GM12878 (cell line): ENCODE measurements at regions not wholly inside any gene's neighbourhood (a gene's known extent, or its start where the extent isn't known, plus 50 kb on each side); places are given as distances from the start of the nearest gene placed in this dataset.

Experiments
- ATAC-seq: fragments of 200-7000 bp; cut with Tn5 transposase; 3 replicates; pipeline ENCODE4 v1.9.1; 2020; ENCODE audit warnings: mild to moderate bottlenecking, moderate library complexity
- BruUV-seq: library from RNA; stranded (reverse); fragments of 400-500 nt; replicated peaks from 2 replicates; lab custom pipeline; 2021; lab: Mats Ljungman, UMichigan
- CTCF ChIA-PET: fragments of 300-600 bp; sonication (Branson Sonifier 250); formaldehyde crosslinking; extraction: SDS; loops from one replicate; lab custom pipeline; 2021; ENCODE audit warnings: inconsistent platforms; lab: Yijun Ruan, JAX
- POLR2A ChIA-PET: fragments of 350-600 bp; formaldehyde crosslinking; extraction: SDS; loops from one replicate; lab custom pipeline; 2021; ENCODE audit warnings: inconsistent platforms; lab: Charles Lee
- RAD21 ChIA-PET: fragments of 300-600 bp; sonication (Branson Sonifier 250); formaldehyde crosslinking; loops from one replicate; lab custom pipeline; 2023; ENCODE audit warnings: antibody characterized with exemption; ENCODE audit not compliant: unreplicated experiment; lab: Charles Lee
- SMC1A ChIA-PET: fragments of 300-600 bp; sonication (Branson Sonifier 250); formaldehyde crosslinking; loops from one replicate; lab custom pipeline; 2023; ENCODE audit not compliant: unreplicated experiment, uncharacterized antibody; lab: Charles Lee
- DNase-seq: peaks from one replicate; pipeline ENCODE4 v3.0.0-alpha.2; 2011; ENCODE audit warnings: low read depth, low spot score
- FAIRE-seq: peaks from 3 replicates; lab custom pipeline; 2011; peaks lifted over from hg19 to GRCh38; lab: Jason Lieb, UNC
- H2AFZ ChIP-seq: 2 replicates; pipeline ENCODE4 v1.6.0; 2011; ENCODE audit warnings: low read depth, low read length, control low read depth; ENCODE audit not compliant: control insufficient read depth
- H3K27ac ChIP-seq: 2 replicates; pipeline ENCODE4 v1.5.1; 2011; ENCODE audit warnings: control low read depth; ENCODE audit not compliant: control insufficient read depth, insufficient read depth
- H3K27me3 ChIP-seq, 2 experiments: replicated peaks in 1 of 2; 2 replicates each; pipeline versions ENCODE4 v1.6.0 to v1.6.1; 2011; ENCODE audit warnings: low read length in 1 of 2; ENCODE audit not compliant: control insufficient read depth in 2 of 2, insufficient read depth in 2 of 2
- H3K36me3 ChIP-seq, 2 experiments: 2 replicates each; pipeline ENCODE4 v1.5.1; 2011; ENCODE audit warnings: low read length in 1 of 2; ENCODE audit not compliant: control insufficient read depth in 2 of 2, insufficient read depth in 2 of 2
- H3K4me1 ChIP-seq: 2 replicates; pipeline ENCODE4 v1.6.1; 2011; ENCODE audit warnings: mild to moderate bottlenecking, low read length, moderate library complexity, mixed read lengths; ENCODE audit not compliant: control insufficient read depth, insufficient read depth
- H3K4me2 ChIP-seq: 2 replicates; pipeline ENCODE4 v1.6.0; 2011; ENCODE audit warnings: control low read depth; ENCODE audit not compliant: control insufficient read depth, insufficient read depth
- H3K4me3 ChIP-seq: fragments of 200-600 bp; sonication (generic); 2 replicates; pipeline ENCODE4 v1.5.1; 2016
- H3K79me2 ChIP-seq: 2 replicates; pipeline ENCODE4 v1.6.0; 2011; ENCODE audit warnings: low read length; ENCODE audit not compliant: control insufficient read depth, insufficient read depth
- H3K9ac ChIP-seq: 2 replicates; pipeline ENCODE4 v1.8.0; 2011; ENCODE audit warnings: low read length, control low read depth, mixed read lengths; ENCODE audit not compliant: control insufficient read depth, insufficient read depth
- H3K9me3 ChIP-seq: replicated peaks from 3 replicates; pipeline ENCODE4 v1.5.1; 2011; ENCODE audit warnings: mild to moderate bottlenecking, low read length; ENCODE audit not compliant: control insufficient read depth, insufficient read depth
- H4K20me1 ChIP-seq: 2 replicates; pipeline ENCODE4 v1.6.0; 2011; ENCODE audit not compliant: control insufficient read depth, insufficient read depth
- KLF5 ChIP-seq: fragments of 450-650 bp; IDR thresholded peaks from 2 replicates; pipeline ENCODE4 v1.6.1; 2014; ENCODE audit warnings: mild to moderate bottlenecking; ENCODE audit not compliant: partially characterized antibody
- MYB ChIP-seq: fragments of 150-350 bp; IDR thresholded peaks from 2 replicates; pipeline ENCODE4 v1.6.1; 2014; ENCODE audit warnings: mild to moderate bottlenecking, low read depth, low read length, borderline replicate concordance
- RUNX3 ChIP-seq: IDR thresholded peaks from 2 replicates; pipeline ENCODE4 v1.6.1; 2012; ENCODE audit warnings: low read length, inconsistent platforms
- SIN3A ChIP-seq: IDR thresholded peaks from 2 replicates; pipeline ENCODE4 v1.6.1; 2012; ENCODE audit warnings: low read depth, low read length, improper control_type of control experiment
- SREBF1 ChIP-seq: IDR thresholded peaks from 2 replicates; pipeline ENCODE4 v1.6.1; 2012; ENCODE audit warnings: mild to moderate bottlenecking, low read length
- WGBS: methylation state at CpG from one replicate; pipeline ENCODE4 v1.1.6; 2016; ENCODE audit warnings: low lambda C conversion rate; ENCODE audit not compliant: insufficient replicate concordance, insufficient coverage; ENCODE audit errors: missing lambda C conversion rate; 5-methylcytosine and 5-hydroxymethylcytosine counted together
- in situ Hi-C: fragments of 300-500 bp; cut with MboI; formaldehyde crosslinking; loops from 9 replicates; pipeline ENCODE4 v1.14.3; 2018; ENCODE audit warnings: mixed read lengths
- intact Hi-C: fragments of 100-400 bp; cut with micrococcal nuclease; formaldehyde crosslinking; loops from one replicate; pipeline ENCODE4 v1.14.2; 2022; ENCODE audit not compliant: unreplicated experiment
- TF ChIP-seq, protein P1 (sequence below): IDR thresholded peaks from 2 replicates; pipeline ENCODE4 v1.6.1; 2012; ENCODE audit warnings: low read depth, low read length, improper control_type of control experiment

DNA sequence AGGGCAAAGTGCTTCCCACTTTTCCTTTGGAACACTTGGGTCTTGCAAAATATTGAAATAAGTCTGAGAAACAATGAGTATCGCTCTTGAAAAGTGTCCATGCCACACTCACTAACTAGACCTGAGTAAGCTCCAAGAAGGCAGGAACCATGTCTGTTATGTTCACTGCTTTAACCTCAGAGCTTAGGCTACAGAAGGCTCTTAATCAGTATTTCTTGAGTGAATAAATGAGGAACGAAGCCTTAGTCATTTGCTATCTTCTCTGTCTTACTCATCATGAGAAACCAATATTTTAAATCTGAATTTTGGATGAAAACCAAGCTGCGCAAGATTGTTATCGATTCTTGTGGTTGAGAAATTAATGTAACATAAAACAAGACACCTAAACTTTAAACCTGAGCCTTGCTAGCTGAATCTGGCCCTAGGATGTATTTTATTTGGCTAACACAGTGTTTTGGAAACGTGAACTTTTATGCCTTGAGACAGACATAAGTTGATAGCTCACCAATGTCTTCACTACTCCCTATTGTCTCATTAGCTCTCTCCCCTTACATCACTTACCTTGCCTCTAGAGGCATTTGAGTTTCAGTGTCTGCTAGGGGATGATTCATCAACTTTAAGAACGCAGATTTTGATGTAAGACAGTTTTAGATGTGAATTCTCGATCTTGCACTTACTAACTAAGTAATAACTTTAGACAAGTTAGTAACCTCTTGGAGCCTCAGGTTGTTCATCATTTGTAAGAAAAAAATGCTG lies 392.8 kb upstream of the MEIS1 start:
- Histone ChIP-seq H3K27ac (no peak overlapping the region), H3K4me2 (no peak overlapping the region), H3K36me3 (no peaks in the 10 kb centered on the region), H2AFZ (no peak overlapping the region), H3K4me1 (no peaks in the 10 kb centered on the region), H3K9ac (no peak overlapping the region), H3K4me3 (no peak overlapping the region), H3K79me2 (no peaks in the 10 kb centered on the region), H3K9me3 (no peaks in the 10 kb centered on the region), H3K27me3 (no peaks in the 10 kb centered on the region), H4K20me1 (no peaks in the 10 kb centered on the region)
- 22% methylated on average over 7 of the region's 7 CpGs for WGBS
- RAD21 ChIA-PET, result interaction anchor here (0.9 kb wide), 1 partner anchor 16 kb away, joined by 3 read pairs; no protein-coding TSS in a partner anchor
- DNase-seq, result no peak
- CTCF ChIA-PET, result interaction anchor here (0.5 to 0.7 kb wide), 2 partner anchors 164 to 1421 kb away, joined by 4 read pairs; no protein-coding TSS in a partner anchor
- no peak for FAIRE-seq
- no peak for TF ChIP-seq SIN3A
- TF ChIP-seq, protein P1, sequence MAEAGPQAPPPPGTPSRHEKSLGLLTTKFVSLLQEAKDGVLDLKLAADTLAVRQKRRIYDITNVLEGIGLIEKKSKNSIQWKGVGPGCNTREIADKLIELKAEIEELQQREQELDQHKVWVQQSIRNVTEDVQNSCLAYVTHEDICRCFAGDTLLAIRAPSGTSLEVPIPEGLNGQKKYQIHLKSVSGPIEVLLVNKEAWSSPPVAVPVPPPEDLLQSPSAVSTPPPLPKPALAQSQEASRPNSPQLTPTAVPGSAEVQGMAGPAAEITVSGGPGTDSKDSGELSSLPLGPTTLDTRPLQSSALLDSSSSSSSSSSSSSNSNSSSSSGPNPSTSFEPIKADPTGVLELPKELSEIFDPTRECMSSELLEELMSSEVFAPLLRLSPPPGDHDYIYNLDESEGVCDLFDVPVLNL, result no peak
- TF ChIP-seq RUNX3, result no peak
- TF ChIP-seq KLF5, result no peak
- no peak for TF ChIP-seq MYB
- no peak for TF ChIP-seq SREBF1
- ATAC-seq, result peak; percentile 66
- SMC1A ChIA-PET, result interaction anchor here (0.7 to 1.1 kb wide), 2 partner anchors 9 to 43 kb away, joined by 3 to 5 read pairs; no protein-coding TSS in a partner anchor
- no TSS peak for BruUV-seq
- POLR2A ChIA-PET, result no interaction called here
- in situ Hi-C loops (no loop called here), intact Hi-C loops (no loop called here)
